ENCODE measurements at regions not wholly inside any gene's neighbourhood (a gene's known extent, or its start where the extent isn't known, plus 50 kb on each side); places are given as distances from the start of the nearest gene placed in this dataset.

- DNase-seq (ENCODE audit: low read depth): peak; percentile 75
Observed at GRCh38 chr5:110957934-110958333, 113.6 kb upstream of the TSLP start.

GRCh38 chr5:110963495-110963894 is 108.0 kb upstream of the TSLP start:
- no peak for TF ChIP-seq CTCF (IDR thresholded peaks at IDR 0.05; ENCODE audit: low read length, missing control alignments)
- no peak for DNase-seq (ENCODE audit: low read depth)
- H3K4me3 ChIP-seq (replicated peaks; ENCODE audit: low read depth, low read length): no peak overlapping the region

More at GRCh38 chr5:110957934-110958333, 113.6 kb upstream of the TSLP start:
- no peak for TF ChIP-seq CTCF (IDR thresholded peaks at IDR 0.05; ENCODE audit: low read length, missing control alignments)
- no peak overlapping the region for H3K4me3 ChIP-seq (replicated peaks; ENCODE audit: low read depth, low read length)

- peak; percentile 34 for DNase-seq (ENCODE audit: low read depth)
- no peak overlapping the region for H3K4me3 ChIP-seq (replicated peaks; ENCODE audit: low read depth, low read length)
- no peak for TF ChIP-seq CTCF (IDR thresholded peaks at IDR 0.05; ENCODE audit: low read length, missing control alignments)
Observed at GRCh38 chr5:110965773-110966581, 105.5 kb upstream of the TSLP start.

GRCh38 chr5:110968246-110969005 is 103.1 kb upstream of the TSLP start:
- DNase-seq (ENCODE audit: low read depth): no peak
- H3K4me3 ChIP-seq (replicated peaks; ENCODE audit: low read depth, low read length): no peak overlapping the region
- no peak for TF ChIP-seq CTCF (IDR thresholded peaks at IDR 0.05; ENCODE audit: low read length, missing control alignments)

GRCh38 chr5:110969502-110969901 is 102.0 kb upstream of the TSLP start:
- no peak for TF ChIP-seq CTCF (IDR thresholded peaks at IDR 0.05; ENCODE audit: low read length, missing control alignments)
- DNase-seq (ENCODE audit: low read depth): no peak
- H3K4me3 ChIP-seq (replicated peaks; ENCODE audit: low read depth, low read length): no peak overlapping the region

GRCh38 chr5:110973510-110973909 is 98.0 kb upstream of the TSLP start:
- no peak for DNase-seq (ENCODE audit: low read depth)
- TF ChIP-seq CTCF (IDR thresholded peaks at IDR 0.05; ENCODE audit: low read length, missing control alignments): no peak
- H3K4me3 ChIP-seq (replicated peaks; ENCODE audit: low read depth, low read length): no peak overlapping the region
